ENCODE measurements at regions not wholly inside any gene's neighbourhood (a gene's known extent, or its start where the extent isn't known, plus 50 kb on each side); places are given as distances from the start of the nearest gene placed in this dataset.

GRCh38 chr20:47421076-47421475 lies 64.6 kb upstream of the ZMYND8 start:
- no peak for TF ChIP-seq EGR1 (IDR thresholded peaks at IDR 0.05; ENCODE audit: low read depth in 2 of 2)
- TF ChIP-seq CTCF (IDR thresholded peaks at IDR 0.05; ENCODE audit: low read depth, low read length, missing input control) = no peak
- no peak for TF ChIP-seq REST (IDR thresholded peaks at IDR 0.05)
- no peak for TF ChIP-seq MAX (IDR thresholded peaks at IDR 0.05)
- no peak for TF ChIP-seq YY1 (IDR thresholded peaks at IDR 0.05)
- TF ChIP-seq ZBTB33 (IDR thresholded peaks at IDR 0.05) = no peak

All from liver (tissue), 3 donors.